ENCODE measurements at regions not wholly inside any gene's neighbourhood (a gene's known extent, or its start where the extent isn't known, plus 50 kb on each side); places are given as distances from the start of the nearest gene placed in this dataset.

DNA sequence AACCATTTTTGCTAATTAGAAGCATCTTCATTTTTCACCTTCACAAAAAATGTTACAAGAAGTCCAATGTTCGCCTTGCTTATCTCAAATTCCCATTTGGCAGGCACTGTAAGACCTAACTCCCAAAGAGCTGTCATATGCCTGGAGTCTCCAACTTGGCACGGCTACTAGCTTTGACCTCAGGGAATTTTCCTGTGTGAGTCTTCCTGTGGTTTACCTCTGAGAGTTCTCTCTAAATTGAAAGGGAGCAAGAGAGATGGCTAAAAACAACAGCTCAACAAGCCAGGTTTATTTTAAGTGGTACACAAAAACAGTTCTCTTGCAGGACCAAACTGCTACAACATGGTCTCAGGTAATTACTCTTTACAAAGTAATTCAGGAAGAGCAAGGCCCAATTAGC is 756.0 kb upstream of the ADGRL2 start:
- TF ChIP-seq POLR2AphosphoS5 (IDR thresholded peaks at IDR 0.05), result no peak
- TF ChIP-seq, protein P1, sequence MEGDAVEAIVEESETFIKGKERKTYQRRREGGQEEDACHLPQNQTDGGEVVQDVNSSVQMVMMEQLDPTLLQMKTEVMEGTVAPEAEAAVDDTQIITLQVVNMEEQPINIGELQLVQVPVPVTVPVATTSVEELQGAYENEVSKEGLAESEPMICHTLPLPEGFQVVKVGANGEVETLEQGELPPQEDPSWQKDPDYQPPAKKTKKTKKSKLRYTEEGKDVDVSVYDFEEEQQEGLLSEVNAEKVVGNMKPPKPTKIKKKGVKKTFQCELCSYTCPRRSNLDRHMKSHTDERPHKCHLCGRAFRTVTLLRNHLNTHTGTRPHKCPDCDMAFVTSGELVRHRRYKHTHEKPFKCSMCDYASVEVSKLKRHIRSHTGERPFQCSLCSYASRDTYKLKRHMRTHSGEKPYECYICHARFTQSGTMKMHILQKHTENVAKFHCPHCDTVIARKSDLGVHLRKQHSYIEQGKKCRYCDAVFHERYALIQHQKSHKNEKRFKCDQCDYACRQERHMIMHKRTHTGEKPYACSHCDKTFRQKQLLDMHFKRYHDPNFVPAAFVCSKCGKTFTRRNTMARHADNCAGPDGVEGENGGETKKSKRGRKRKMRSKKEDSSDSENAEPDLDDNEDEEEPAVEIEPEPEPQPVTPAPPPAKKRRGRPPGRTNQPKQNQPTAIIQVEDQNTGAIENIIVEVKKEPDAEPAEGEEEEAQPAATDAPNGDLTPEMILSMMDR (IDR thresholded peaks at IDR 0.05), result no peak
- no peak for TF ChIP-seq POLR2A (IDR thresholded peaks at IDR 0.05; ENCODE audit: low read depth)
